Epidermal melanocyte (primary cell): ENCODE measurements at regions not wholly inside any gene's neighbourhood (a gene's known extent, or its start where the extent isn't known, plus 50 kb on each side); places are given as distances from the start of the nearest gene placed in this dataset.
A peak's percentile ranks its signal among the peaks of the same experiment; 100 is the strongest.

ENCODE experiments used
- DNase-seq: peaks from one replicate; pipeline ENCODE4 v3.0.0; 2011; ENCODE audit warnings: low spot score; ENCODE audit not compliant: insufficient read length

DNA sequence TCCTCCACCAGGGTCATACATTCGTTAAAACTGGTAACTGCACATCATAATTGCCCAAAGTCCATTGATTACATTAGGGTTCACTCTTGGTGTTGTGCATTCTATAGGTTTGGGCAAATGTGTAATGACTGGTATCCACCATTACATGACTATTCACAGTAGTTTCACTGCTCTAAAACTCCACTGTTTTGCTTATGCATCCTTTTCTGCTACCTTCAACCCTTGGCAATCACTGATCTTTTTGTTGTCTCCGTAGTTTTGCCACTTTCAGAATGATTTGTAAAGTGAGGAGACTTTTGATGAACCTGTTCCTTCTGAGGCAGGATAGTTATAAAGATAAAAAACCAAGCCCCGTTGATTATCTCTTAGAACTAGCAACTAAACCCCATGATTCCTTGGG is 187.3 kb upstream of the MCHR2 start:
- DNase-seq: no peak

GRCh38 chr6:100179576-100179975 is 185.6 kb upstream of the MCHR2 start:
- DNase-seq: no peak

- no peak for DNase-seq
These were observed 183.9 kb upstream of the MCHR2 start for GRCh38 chr6:100177956-100178355.

- no peak for DNase-seq
These were observed 183.1 kb upstream of the MCHR2 start for GRCh38 chr6:100176951-100177710.

GRCh38 chr6:100176311-100176950 is 182.4 kb upstream of the MCHR2 start:
- no peak for DNase-seq

DNA sequence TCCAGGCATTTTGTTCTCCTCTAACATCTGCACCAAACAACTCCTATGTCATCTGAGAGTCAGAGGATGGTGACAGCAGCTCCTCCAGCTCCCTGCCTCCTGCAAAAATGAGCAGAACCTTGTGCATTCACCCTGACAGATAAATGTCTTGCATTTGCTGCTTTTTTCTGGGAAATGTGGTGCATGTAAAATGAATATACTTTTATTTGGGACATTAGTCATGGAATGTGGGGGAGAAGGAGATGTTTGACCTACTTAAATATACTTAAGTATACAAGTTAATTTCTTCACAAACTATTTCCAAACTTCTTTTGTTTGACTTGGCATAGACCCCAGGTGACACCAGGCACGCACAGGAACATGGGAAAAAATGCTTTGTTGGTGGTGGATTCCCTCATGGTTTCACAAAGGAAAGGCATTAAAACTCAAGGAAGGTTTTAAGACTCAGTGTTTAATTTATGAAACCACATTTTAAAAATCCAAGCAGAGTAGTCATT is 181.8 kb upstream of the MCHR2 start:
- DNase-seq: peak; percentile 34

- no peak for DNase-seq
These were observed 179.2 kb upstream of the MCHR2 start for GRCh38 chr6:100173211-100173610.

GRCh38 chr6:100172322-100172713 is 178.3 kb upstream of the MCHR2 start:
- no peak for DNase-seq

- no peak for DNase-seq
These were observed 177.7 kb upstream of the MCHR2 start for GRCh38 chr6:100171533-100172321.

GRCh38 chr6:100168148-100168547 is 174.1 kb upstream of the MCHR2 start:
- DNase-seq: no peak

- DNase-seq: no peak
These were observed 173.6 kb upstream of the MCHR2 start for GRCh38 chr6:100167585-100167984.

DNA sequence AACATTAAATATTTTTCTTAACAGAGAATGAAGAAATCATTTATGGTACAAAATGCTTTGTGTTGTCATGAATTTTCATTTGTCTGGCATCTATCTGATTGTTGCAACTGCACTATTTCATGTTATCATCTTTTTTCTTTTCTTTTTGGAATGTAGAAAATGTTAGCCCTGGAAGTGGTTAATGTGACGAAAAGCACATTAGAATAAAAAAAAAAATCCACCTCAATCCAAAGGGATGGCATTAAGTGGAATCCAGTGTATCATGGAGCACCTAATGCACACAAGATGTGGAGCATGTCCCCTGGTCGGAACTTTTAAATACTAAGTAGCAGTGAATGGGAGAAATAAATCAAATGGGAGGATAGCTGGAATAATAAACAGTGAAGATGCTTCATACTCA is 172.9 kb upstream of the MCHR2 start:
- DNase-seq: no peak

DNA sequence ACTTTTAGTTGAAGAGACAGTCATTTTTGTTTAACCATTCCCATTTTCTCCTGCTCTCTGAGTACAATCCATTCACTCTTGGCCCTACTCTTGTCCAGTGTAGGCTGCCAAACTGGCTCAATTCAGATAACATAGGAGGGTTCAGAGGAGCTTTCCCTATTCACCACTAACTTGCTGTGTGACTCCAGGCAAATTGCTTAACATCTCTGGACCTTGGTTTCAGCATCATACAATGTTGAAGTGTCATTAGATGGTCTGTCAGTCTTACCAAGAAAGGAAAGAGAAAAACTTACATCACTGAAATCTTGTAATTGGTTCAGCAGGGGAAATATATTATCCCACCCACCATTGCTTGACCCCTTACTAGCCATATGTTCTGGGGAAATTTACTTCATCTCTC is 171.4 kb upstream of the MCHR2 start:
- no peak for DNase-seq

- no peak for DNase-seq
These were observed 169.0 kb upstream of the MCHR2 start for GRCh38 chr6:100163035-100163434.

DNA sequence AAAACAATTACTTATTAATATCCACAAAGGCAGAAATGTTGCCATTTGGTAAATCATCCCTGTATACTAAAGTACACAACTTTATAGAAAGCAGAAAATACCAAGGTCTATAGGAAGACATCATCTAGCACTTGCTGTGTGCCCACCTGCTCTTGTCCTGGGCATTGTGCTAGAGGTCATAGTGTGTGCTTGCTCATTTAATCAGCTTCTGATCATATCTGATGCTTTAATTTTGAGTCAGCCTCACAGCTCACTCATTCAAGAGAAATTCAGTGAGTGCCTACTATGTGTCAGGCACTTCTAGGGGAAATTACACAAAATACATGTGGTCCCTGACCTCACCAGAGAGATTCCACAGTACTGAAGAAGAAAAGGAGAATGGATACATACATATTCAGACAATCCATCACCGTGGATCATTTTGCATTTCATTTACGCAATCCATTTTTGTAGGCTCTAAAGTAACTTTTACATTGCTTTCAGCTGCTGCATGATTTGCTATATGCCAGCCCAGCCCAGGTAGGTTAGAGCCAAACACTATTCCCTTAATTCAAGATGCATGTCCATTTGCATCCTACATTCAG is 167.9 kb upstream of the MCHR2 start:
- DNase-seq: no peak

DNA sequence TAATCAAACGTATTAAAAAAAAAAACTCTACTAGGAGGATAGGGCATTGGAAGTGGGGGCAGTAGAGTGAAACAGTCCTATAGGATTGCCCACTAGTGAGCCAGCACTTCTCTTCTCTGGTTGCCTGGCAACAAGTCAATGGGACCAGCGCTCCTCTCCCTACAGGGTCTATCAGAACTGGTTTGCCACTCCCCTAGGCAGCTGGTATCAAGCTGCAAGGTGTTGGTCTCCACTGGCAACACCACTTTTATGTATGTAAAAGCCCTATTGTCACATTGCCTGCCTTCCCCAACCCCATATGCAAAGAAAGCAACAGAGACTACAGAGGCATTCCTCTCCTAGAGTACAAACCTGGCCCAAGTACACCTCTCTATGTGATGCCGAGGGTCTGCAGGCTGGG is 166.9 kb upstream of the MCHR2 start:
- no peak for DNase-seq

DNA sequence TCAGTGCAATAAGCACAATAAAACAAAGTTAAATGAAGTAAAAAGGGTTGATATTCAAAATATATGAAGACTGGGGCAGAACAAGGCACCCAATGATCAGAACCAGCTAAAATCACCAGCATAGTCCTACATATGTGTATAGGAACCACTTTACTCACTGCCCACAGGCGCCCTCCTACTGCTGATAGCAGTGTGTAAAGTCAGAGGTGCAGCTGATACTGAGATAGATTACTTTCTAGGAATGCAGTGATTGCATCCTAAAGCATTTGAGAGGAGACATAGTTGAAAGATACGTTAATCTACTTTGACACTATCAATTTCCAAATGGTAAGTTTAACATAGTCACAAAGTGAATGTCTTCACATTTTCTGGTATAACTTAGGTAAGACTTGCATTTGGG is 161.1 kb upstream of the MCHR2 start:
- no peak for DNase-seq

DNA sequence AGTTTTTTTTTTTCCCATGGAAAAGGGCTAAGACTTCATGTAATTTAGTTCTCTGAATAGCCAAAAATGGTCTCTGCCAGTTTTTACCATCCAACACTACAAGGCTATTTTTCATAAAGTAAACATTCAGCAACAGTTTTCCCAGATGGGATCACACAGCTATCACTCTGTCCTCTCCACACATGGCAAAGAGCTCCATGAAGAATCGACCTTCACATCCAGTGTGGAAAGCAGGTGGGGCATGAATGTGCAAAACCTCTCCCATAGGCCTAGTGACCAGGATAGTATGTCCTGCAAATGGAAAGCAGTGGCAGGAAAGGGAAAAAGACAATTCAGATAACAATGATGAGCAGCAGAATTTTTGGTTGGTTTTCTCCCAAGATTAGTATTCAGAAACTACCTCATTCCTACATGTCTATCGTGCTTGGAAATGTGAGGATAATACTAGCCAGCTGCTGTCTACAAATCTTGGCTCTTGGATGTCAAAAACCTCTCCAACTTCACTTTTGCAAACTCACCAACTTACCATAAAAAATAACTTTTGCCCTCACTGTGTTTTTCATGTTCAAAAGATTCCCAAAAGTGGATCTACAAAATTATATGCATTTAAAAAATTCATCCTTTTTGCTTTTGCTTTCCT is 159.7 kb upstream of the MCHR2 start:
- DNase-seq: no peak

GRCh38 chr6:100152201-100152600 is 158.2 kb upstream of the MCHR2 start:
- DNase-seq: no peak

DNA sequence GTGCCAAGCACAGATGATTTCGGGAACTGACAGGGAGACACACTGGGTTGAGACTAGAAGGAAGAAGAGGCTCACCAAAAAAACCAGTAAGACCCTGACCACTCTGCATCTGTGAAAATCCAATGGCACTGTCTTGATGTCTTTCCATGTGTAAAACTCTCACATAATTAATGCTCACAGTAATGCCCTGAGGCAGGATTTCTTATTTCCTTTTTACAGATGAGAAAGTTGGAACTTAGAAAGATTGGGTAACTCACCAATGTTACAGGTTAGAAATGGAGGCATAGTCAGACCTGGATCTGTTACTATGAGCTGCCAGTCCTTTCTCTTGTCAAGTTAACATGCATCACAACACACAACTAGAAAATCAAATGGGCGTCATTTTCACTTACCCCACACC is 151.0 kb upstream of the MCHR2 start:
- DNase-seq: no peak

DNA sequence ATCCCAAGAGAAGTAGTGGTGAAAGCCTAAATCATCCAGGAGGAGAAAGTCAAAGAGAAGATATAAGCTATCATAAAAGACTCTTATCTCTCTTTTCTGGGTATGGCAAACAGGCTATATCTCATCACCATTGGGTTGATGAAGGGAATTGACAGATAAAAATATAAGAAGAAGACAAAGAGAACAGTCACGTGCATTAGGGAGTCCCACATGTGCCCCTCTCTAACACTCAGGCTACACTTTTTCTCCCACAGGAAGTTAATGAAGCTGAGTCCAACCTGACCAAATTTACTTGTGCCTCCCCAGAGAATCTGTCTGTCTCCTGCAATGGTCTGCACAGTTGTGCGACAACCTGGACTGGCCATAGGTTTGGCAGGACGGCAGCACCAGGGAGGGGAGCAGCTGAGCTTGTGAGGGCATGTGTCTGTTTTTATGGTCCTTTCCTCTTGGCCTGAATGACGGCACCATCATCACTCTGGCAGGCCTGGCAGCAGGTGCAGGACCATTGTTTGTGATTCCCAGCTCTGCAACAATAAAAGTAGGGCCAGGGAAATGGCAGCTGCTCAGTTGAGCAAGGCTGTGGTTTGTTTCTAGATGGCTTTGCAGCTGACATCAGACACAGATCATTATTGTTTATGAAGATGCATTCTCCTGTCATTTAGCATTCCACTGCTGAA is 144.5 kb upstream of the MCHR2 start:
- no peak for DNase-seq
